ENCODE measurements at regions not wholly inside any gene's neighbourhood (a gene's known extent, or its start where the extent isn't known, plus 50 kb on each side); places are given as distances from the start of the nearest gene placed in this dataset.

DNA sequence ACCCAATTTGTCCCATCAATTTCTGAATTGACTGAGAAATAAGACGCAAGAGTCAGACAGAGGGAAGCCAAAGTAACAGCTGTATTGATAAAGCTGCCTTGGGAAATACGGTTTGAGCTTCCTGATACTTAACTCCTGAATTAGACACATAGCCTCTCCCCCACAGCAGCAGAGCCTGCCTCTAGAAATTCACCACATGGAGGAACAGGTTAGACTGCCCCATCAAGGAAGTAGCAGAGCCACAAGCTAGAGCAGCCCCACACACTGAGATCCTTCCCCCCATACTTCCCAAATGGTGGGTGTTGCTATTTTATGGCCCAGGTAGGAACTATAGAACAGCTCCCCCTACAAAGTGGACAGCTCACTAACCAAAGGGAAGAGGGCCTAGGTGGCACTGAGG lies 220.0 kb downstream of the SMAD2 start:
- Histone ChIP-seq H3K9me3 (ENCODE audit: low read length) (no peaks in the 10 kb centered on the region), H3K4me2 (ENCODE audit: low read length) (no peak overlapping the region), H3K27ac (ENCODE audit: low read depth, low read length, poor library complexity, severe bottlenecking) (no peak overlapping the region), H3K4me3 (ENCODE audit: low read depth, low read length, poor library complexity, severe bottlenecking) (no peak overlapping the region), H2AFZ (ENCODE audit: low read length) (no peak overlapping the region), H3K4me1 (ENCODE audit: insufficient read depth, low read length, poor library complexity, severe bottlenecking) (no peaks in the 10 kb centered on the region), H3K36me3 (ENCODE audit: insufficient read depth, low read length) (no peaks in the 10 kb centered on the region), H3K9me2 (ENCODE audit: insufficient read depth, low read length) (no peaks in the 10 kb centered on the region), H4K20me1 (ENCODE audit: insufficient read depth, low read length) (no peaks in the 10 kb centered on the region), H3K79me2 (ENCODE audit: insufficient read depth, low read depth, low read length) (no peaks in the 10 kb centered on the region)
- TF ChIP-seq, protein P1, sequence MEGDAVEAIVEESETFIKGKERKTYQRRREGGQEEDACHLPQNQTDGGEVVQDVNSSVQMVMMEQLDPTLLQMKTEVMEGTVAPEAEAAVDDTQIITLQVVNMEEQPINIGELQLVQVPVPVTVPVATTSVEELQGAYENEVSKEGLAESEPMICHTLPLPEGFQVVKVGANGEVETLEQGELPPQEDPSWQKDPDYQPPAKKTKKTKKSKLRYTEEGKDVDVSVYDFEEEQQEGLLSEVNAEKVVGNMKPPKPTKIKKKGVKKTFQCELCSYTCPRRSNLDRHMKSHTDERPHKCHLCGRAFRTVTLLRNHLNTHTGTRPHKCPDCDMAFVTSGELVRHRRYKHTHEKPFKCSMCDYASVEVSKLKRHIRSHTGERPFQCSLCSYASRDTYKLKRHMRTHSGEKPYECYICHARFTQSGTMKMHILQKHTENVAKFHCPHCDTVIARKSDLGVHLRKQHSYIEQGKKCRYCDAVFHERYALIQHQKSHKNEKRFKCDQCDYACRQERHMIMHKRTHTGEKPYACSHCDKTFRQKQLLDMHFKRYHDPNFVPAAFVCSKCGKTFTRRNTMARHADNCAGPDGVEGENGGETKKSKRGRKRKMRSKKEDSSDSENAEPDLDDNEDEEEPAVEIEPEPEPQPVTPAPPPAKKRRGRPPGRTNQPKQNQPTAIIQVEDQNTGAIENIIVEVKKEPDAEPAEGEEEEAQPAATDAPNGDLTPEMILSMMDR (conservative IDR thresholded peaks at IDR 0.05; ENCODE audit: low read length) = no peak
- no peak for TF ChIP-seq EZH2phosphoT487 (IDR thresholded peaks at IDR 0.05; ENCODE audit: borderline replicate concordance, low read depth, low read length)
- CTCF ChIA-PET (ENCODE audit: unreplicated experiment) = no interaction called here
- no peak for DNase-seq (ENCODE audit: low spot score)
- intact Hi-C loops (cut with micrococcal nuclease; ENCODE audit: unreplicated experiment) = no loop called here
- POLR2A ChIA-PET = no interaction called here
- BruUV-seq (replicated peaks) = no TSS peak

DNA sequence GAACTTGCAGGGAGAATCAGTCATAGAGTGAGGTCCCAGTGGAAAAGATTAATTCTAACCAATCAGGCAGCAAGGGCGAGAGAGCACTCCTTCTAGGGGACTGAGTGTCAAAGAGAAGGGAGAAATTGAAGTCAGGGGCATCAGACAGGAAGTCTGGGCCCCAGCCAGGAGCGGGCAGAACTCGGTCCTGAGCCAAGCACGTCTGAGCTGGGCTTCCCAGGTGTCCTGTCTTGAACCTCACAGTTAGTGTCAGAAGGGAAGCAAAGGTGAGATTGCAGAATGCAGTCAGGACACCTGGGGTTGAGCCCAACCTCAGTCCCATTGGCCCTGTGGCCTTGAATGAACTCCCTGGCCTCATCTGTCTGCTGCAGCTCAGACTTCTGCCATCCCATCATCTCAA lies 220.9 kb downstream of the SMAD2 start:
- POLR2A ChIA-PET = no interaction called here
- intact Hi-C loops (cut with micrococcal nuclease; ENCODE audit: unreplicated experiment) = no loop called here
- H3K36me3 ChIP-seq (ENCODE audit: insufficient read depth, low read length) = no peaks in the 10 kb centered on the region
- no peaks in the 10 kb centered on the region for H4K20me1 ChIP-seq (ENCODE audit: insufficient read depth, low read length)
- no peaks in the 10 kb centered on the region for H3K9me3 ChIP-seq (ENCODE audit: low read length)
- DNase-seq (ENCODE audit: low spot score) = no peak
- H3K4me2 ChIP-seq (ENCODE audit: low read length) = no peak overlapping the region
- CTCF ChIA-PET (ENCODE audit: unreplicated experiment) = no interaction called here
- no peak overlapping the region for H2AFZ ChIP-seq (ENCODE audit: low read length)
- no peak overlapping the region for H3K27ac ChIP-seq (ENCODE audit: low read depth, low read length, poor library complexity, severe bottlenecking)
- no peak for TF ChIP-seq EZH2phosphoT487 (IDR thresholded peaks at IDR 0.05; ENCODE audit: borderline replicate concordance, low read depth, low read length)
- TF ChIP-seq, protein P1 (conservative IDR thresholded peaks at IDR 0.05; ENCODE audit: low read length) = no peak
- no peaks in the 10 kb centered on the region for H3K4me1 ChIP-seq (ENCODE audit: insufficient read depth, low read length, poor library complexity, severe bottlenecking)
- H3K79me2 ChIP-seq (ENCODE audit: insufficient read depth, low read depth, low read length) = no peaks in the 10 kb centered on the region
- H3K4me3 ChIP-seq (ENCODE audit: low read depth, low read length, poor library complexity, severe bottlenecking) = no peak overlapping the region
- H3K9me2 ChIP-seq (ENCODE audit: insufficient read depth, low read length) = no peaks in the 10 kb centered on the region
- no TSS peak for BruUV-seq (replicated peaks)

- Histone ChIP-seq H3K27ac (ENCODE audit: low read depth, low read length, poor library complexity, severe bottlenecking) (no peak overlapping the region), H3K4me2 (ENCODE audit: low read length) (no peak overlapping the region), H3K9me2 (ENCODE audit: insufficient read depth, low read length) (no peaks in the 10 kb centered on the region), H3K4me1 (ENCODE audit: insufficient read depth, low read length, poor library complexity, severe bottlenecking) (no peaks in the 10 kb centered on the region), H3K4me3 (ENCODE audit: low read depth, low read length, poor library complexity, severe bottlenecking) (no peak overlapping the region), H3K36me3 (ENCODE audit: insufficient read depth, low read length) (no peaks in the 10 kb centered on the region), H3K9me3 (ENCODE audit: low read length) (no peaks in the 10 kb centered on the region), H4K20me1 (ENCODE audit: insufficient read depth, low read length) (no peaks in the 10 kb centered on the region), H2AFZ (ENCODE audit: low read length) (no peak overlapping the region), H3K79me2 (ENCODE audit: insufficient read depth, low read depth, low read length) (no peaks in the 10 kb centered on the region)
- no TSS peak for BruUV-seq (replicated peaks)
- intact Hi-C loops (cut with micrococcal nuclease; ENCODE audit: unreplicated experiment) = no loop called here
- no peak for TF ChIP-seq EZH2phosphoT487 (IDR thresholded peaks at IDR 0.05; ENCODE audit: borderline replicate concordance, low read depth, low read length)
- DNase-seq (ENCODE audit: low spot score) = no peak
- CTCF ChIA-PET (ENCODE audit: unreplicated experiment) = no interaction called here
- POLR2A ChIA-PET = interaction anchor here (0.7 kb wide), 1 partner anchor 27 kb away, joined by 3 read pairs; no protein-coding TSS in a partner anchor
These were observed 222.3 kb downstream of the SMAD2 start for GRCh38 chr18:47708206-47708605.
